ENCODE measurements at regions not wholly inside any gene's neighbourhood (a gene's known extent, or its start where the extent isn't known, plus 50 kb on each side); places are given as distances from the start of the nearest gene placed in this dataset.
A peak's percentile ranks its signal among the peaks of the same experiment; 100 is the strongest.

DNA sequence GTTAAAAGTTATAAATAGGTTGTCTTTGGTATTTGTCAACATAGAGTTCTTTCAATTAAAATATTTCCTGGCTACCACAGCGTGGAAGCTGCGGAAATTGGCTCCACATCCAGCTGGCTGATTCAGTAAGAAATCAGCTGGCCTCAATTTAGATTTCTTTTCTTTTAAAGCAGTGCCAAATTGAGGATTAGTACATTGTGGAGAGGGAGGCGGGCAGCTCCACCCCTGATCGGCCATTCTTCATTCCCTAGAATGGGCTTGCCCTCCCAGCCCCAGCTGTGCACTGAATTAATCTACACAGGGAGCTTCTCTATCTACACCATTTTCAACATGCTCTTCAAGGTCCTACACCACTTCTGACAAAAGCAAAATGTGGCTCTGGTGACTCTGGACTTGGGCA, 624.8 kb downstream of the DACH1 start (continued):
- TF ChIP-seq GABPA (IDR thresholded peaks at IDR 0.05; ENCODE audit: low read depth, low read length): no peak
- TF ChIP-seq GABPA (CRISPR knock-in tag; IDR thresholded peaks at IDR 0.05; ENCODE audit: low read depth): no peak

DNA sequence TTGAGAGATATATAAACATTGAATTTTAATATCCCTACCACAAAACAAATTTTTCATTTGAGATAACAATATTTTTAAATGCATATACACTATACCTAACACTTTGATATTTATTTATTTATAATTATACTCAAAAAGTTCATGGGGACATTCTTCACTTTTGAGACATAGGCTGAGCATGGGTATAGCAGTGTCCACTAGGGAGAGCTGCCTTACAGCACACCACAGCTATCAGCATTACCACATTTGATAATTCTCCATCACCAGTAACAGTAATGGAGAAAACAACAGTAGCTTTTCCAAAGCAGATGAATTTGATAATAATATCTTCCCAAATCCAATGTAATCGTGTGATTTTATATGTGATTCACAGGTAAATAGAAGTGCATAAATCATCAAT, 626.1 kb downstream of the DACH1 start:
- Histone ChIP-seq H3K4me3 (replicated peaks in 1 of 3; ENCODE audit: insufficient read depth in 1 of 3, low read depth in 2 of 3, low read length in 3 of 3) (no peak overlapping the region), H2AFZ (ENCODE audit: low read length) (no peak overlapping the region), H3K9ac (ENCODE audit: insufficient read depth, low read depth, low read length) (no peak overlapping the region), H4K20me1 (ENCODE audit: insufficient read depth, low read length) (no peaks in the 10 kb centered on the region), H3K4me2 (ENCODE audit: low read depth, low read length) (no peak overlapping the region), H3K9me3 (ENCODE audit: low read length) (no peaks in the 10 kb centered on the region), H3K27me3 (ENCODE audit: control insufficient read depth in 1 of 2, insufficient read depth in 2 of 2, low read length in 2 of 2) (no peaks in the 10 kb centered on the region), H3K36me3 (replicated peaks in 1 of 2; ENCODE audit: control insufficient read depth in 1 of 2, insufficient read depth in 2 of 2, low read length in 2 of 2) (no peaks in the 10 kb centered on the region), H3K27ac (ENCODE audit: extremely low read length, insufficient read depth, low read length) (no peak overlapping the region), H3K79me2 (ENCODE audit: insufficient read depth, low read length) (no peaks in the 10 kb centered on the region), H3K4me1 (ENCODE audit: insufficient read depth, low read length) (no peaks in the 10 kb centered on the region)
- in situ Hi-C loops (cut with HindIII; ENCODE audit: extremely low pct_ligation_motif_present, low pct_unique_long_range_greater_than_20kb) (no loop called here), intact Hi-C loops (cut with micrococcal nuclease; ENCODE audit: unreplicated experiment) (no loop called here)
- ATAC-seq (peak; percentile 72), DNase-seq (ENCODE audit: low spot score) (no peak), FAIRE-seq (no peak)
- WGBS (ENCODE audit: low lambda C conversion rate): 0% methylated on average over 1 of the region's 1 CpG
- TF ChIP-seq, protein P1, sequence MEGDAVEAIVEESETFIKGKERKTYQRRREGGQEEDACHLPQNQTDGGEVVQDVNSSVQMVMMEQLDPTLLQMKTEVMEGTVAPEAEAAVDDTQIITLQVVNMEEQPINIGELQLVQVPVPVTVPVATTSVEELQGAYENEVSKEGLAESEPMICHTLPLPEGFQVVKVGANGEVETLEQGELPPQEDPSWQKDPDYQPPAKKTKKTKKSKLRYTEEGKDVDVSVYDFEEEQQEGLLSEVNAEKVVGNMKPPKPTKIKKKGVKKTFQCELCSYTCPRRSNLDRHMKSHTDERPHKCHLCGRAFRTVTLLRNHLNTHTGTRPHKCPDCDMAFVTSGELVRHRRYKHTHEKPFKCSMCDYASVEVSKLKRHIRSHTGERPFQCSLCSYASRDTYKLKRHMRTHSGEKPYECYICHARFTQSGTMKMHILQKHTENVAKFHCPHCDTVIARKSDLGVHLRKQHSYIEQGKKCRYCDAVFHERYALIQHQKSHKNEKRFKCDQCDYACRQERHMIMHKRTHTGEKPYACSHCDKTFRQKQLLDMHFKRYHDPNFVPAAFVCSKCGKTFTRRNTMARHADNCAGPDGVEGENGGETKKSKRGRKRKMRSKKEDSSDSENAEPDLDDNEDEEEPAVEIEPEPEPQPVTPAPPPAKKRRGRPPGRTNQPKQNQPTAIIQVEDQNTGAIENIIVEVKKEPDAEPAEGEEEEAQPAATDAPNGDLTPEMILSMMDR (CRISPR knock-in tag; IDR thresholded peaks at IDR 0.05): 0 out of 2 replicates have a peak, but pooled peaks have one; percentile 11
- TF ChIP-seq ZNF777 (CRISPR knock-in tag; IDR thresholded peaks at IDR 0.05): no peak
- TF ChIP-seq STAG1 (CRISPR knock-in tag; IDR thresholded peaks at IDR 0.05): peak; percentile 39
- CTCF ChIA-PET (ENCODE audit: low intra/inter-chr PET ratio, low total read pairs): no interaction called here
- no TSS peak for BruUV-seq (replicated peaks)
- POLR2A ChIA-PET: no interaction called here

DNA sequence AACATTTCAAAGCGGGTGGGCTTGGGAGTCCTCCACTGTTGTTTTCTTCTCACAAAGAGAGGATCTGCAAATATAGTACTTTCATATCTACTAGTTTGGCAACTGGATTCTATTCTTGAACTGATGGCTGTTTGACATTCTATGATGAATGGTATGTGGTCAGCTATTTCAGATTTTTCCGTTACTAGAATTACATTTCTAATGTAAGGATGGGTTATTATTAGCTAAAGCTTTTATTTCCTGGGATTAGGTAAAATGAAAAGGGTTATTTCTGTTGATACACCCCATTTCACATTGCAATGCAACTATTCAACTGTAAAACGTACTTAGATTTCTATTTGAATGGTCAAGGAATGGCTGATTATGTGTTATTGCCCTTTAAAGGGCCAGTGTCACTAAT, 629.7 kb downstream of the DACH1 start:
- Histone ChIP-seq H3K4me1 (ENCODE audit: insufficient read depth, low read length) (no peaks in the 10 kb centered on the region), H3K79me2 (ENCODE audit: insufficient read depth, low read length) (no peaks in the 10 kb centered on the region), H4K20me1 (ENCODE audit: insufficient read depth, low read length) (no peaks in the 10 kb centered on the region), H3K27me3 (ENCODE audit: control insufficient read depth in 1 of 2, insufficient read depth in 2 of 2, low read length in 2 of 2) (no peaks in the 10 kb centered on the region), H3K9me3 (ENCODE audit: low read length) (no peaks in the 10 kb centered on the region), H3K36me3 (replicated peaks in 1 of 2; ENCODE audit: control insufficient read depth in 1 of 2, insufficient read depth in 2 of 2, low read length in 2 of 2) (no peaks in the 10 kb centered on the region), H3K4me2 (ENCODE audit: low read depth, low read length) (no peak overlapping the region), H2AFZ (ENCODE audit: low read length) (no peak overlapping the region), H3K9ac (ENCODE audit: insufficient read depth, low read depth, low read length) (no peak overlapping the region), H3K27ac (ENCODE audit: extremely low read length, insufficient read depth, low read length) (no peak overlapping the region), H3K4me3 (replicated peaks in 1 of 3; ENCODE audit: insufficient read depth in 1 of 3, low read depth in 2 of 3, low read length in 3 of 3) (no peak overlapping the region)
- ChIA-PET CTCF (ENCODE audit: low intra/inter-chr PET ratio, low total read pairs) (no interaction called here), POLR2A (no interaction called here)
- TF ChIP-seq, protein P2, sequence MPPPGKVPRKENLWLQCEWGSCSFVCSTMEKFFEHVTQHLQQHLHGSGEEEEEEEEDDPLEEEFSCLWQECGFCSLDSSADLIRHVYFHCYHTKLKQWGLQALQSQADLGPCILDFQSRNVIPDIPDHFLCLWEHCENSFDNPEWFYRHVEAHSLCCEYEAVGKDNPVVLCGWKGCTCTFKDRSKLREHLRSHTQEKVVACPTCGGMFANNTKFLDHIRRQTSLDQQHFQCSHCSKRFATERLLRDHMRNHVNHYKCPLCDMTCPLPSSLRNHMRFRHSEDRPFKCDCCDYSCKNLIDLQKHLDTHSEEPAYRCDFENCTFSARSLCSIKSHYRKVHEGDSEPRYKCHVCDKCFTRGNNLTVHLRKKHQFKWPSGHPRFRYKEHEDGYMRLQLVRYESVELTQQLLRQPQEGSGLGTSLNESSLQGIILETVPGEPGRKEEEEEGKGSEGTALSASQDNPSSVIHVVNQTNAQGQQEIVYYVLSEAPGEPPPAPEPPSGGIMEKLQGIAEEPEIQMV (CRISPR knock-in tag; IDR thresholded peaks at IDR 0.05; ENCODE audit: low read depth): no peak
- no peak for TF ChIP-seq SAFB2 (CRISPR knock-in tag; IDR thresholded peaks at IDR 0.05; ENCODE audit: borderline replicate concordance, low read depth)
- TF ChIP-seq RFX5 (IDR thresholded peaks at IDR 0.05; ENCODE audit: low read depth, low read length): no peak
- no peak for TF ChIP-seq ZNF501 (CRISPR knock-in tag; IDR thresholded peaks at IDR 0.05)
- intact Hi-C loops (cut with micrococcal nuclease; ENCODE audit: unreplicated experiment) (no loop called here), in situ Hi-C loops (cut with HindIII; ENCODE audit: extremely low pct_ligation_motif_present, low pct_unique_long_range_greater_than_20kb) (no loop called here)
- WGBS (ENCODE audit: low lambda C conversion rate): 33% methylated on average over 3 of the region's 3 CpGs
- DNase-seq (ENCODE audit: low spot score) (no peak), FAIRE-seq (no peak), ATAC-seq (no peak)
- BruUV-seq (replicated peaks): no TSS peak
